OCI-LY1 (cell line): ENCODE measurements at regions not wholly inside any gene's neighbourhood (a gene's known extent, or its start where the extent isn't known, plus 50 kb on each side); places are given as distances from the start of the nearest gene placed in this dataset.

Experiments
- CTCF ChIP-seq: fragments of 200-600 bp; sonication (generic), shearing (Covaris generic); IDR thresholded peaks from 2 replicates; pipeline ENCODE4 v1.5.1; 2017; ENCODE audit warnings: mild to moderate bottlenecking, antibody characterized with exemption, low read length, moderate library complexity, mixed read lengths
- EZH2 ChIP-seq: fragments of 200-600 bp; sonication (generic), shearing (Covaris generic); IDR thresholded peaks from 2 replicates; pipeline ENCODE4 v1.8.0; 2017; ENCODE audit warnings: borderline replicate concordance, mixed run types, mild to moderate bottlenecking, antibody characterized with exemption, low read length, moderate library complexity, mixed read lengths

GRCh38 chr5:117425163-117425562 lies 850.5 kb upstream of the SEMA6A start:
- TF ChIP-seq CTCF, result no peak
- TF ChIP-seq EZH2, result no peak
